ENCODE measurements at regions not wholly inside any gene's neighbourhood (a gene's known extent, or its start where the extent isn't known, plus 50 kb on each side); places are given as distances from the start of the nearest gene placed in this dataset.

- TF ChIP-seq, protein P1, sequence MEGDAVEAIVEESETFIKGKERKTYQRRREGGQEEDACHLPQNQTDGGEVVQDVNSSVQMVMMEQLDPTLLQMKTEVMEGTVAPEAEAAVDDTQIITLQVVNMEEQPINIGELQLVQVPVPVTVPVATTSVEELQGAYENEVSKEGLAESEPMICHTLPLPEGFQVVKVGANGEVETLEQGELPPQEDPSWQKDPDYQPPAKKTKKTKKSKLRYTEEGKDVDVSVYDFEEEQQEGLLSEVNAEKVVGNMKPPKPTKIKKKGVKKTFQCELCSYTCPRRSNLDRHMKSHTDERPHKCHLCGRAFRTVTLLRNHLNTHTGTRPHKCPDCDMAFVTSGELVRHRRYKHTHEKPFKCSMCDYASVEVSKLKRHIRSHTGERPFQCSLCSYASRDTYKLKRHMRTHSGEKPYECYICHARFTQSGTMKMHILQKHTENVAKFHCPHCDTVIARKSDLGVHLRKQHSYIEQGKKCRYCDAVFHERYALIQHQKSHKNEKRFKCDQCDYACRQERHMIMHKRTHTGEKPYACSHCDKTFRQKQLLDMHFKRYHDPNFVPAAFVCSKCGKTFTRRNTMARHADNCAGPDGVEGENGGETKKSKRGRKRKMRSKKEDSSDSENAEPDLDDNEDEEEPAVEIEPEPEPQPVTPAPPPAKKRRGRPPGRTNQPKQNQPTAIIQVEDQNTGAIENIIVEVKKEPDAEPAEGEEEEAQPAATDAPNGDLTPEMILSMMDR (IDR thresholded peaks at IDR 0.05): no peak
- no peak for DNase-seq (ENCODE audit: low spot score)
- no peaks in the 10 kb centered on the region for H3K36me3 Mint-ChIP-seq (ENCODE audit: low read depth)
Observed at GRCh38 chr4:52296341-52296740, 245.2 kb downstream of the SPATA18 start.

DNA sequence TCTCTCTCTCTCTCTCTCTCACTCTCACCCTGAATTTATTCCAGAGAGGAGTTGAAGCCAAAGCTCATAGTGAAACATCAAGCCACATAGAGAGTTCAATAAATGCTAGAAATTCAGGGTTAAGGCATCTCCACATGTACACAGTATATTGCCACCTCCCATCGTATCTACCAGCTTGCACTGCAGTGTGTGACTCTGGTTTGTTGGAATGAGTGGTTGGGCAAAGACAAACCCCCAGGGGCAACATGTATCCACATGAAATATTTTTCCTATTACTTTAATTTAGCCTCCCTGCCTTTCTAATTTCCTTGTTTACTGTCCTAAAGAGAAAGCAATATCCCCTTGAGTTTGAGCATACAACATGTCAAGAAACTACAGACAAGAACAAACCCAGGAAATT, 247.3 kb downstream of the SPATA18 start:
- DNase-seq (ENCODE audit: low spot score): no peak
- Mint-ChIP-seq H3K27ac (ENCODE audit: unreplicated experiment) (no peak overlapping the region), H3K36me3 (ENCODE audit: low read depth) (no peaks in the 10 kb centered on the region), H3K9me3 (ENCODE audit: low read depth) (peaks cover 3% of the 10 kb centered on the region), H3K4me1 (ENCODE audit: low read depth) (no peaks in the 10 kb centered on the region), H3K27me3 (ENCODE audit: low read depth) (no peaks in the 10 kb centered on the region), H3K4me3 (ENCODE audit: unreplicated experiment) (no peak overlapping the region)
- TF ChIP-seq, protein P1 (IDR thresholded peaks at IDR 0.05): no peak

More at GRCh38 chr4:52296341-52296740, 245.2 kb downstream of the SPATA18 start:
- Mint-ChIP-seq H3K4me3 (ENCODE audit: unreplicated experiment) (no peak overlapping the region), H3K27me3 (ENCODE audit: low read depth) (no peaks in the 10 kb centered on the region), H3K4me1 (ENCODE audit: low read depth) (no peaks in the 10 kb centered on the region), H3K9me3 (ENCODE audit: low read depth) (peaks cover 3% of the 10 kb centered on the region), H3K27ac (ENCODE audit: unreplicated experiment) (no peak overlapping the region)

DNA sequence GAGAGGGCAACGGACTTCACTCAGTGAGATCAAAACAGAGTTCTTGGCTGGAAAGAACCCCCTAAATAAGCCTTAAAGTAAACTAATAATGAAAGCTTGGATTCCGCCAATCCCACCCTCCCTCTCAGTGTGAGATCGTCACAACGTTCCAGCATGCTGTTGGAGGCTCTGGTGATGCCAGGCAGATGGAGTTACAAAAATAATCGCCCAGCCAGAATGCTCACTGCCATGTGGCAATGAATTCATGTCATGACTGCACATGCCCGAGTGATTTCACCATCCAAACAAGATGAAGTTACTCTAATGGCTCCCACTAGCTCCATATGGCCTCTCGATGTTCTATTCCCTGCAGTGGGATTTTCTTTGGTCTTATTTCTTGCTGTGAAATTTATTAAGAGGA, 248.0 kb downstream of the SPATA18 start:
- TF ChIP-seq, protein P1 (IDR thresholded peaks at IDR 0.05): no peak
- Mint-ChIP-seq H3K4me3 (ENCODE audit: unreplicated experiment) (no peak overlapping the region), H3K36me3 (ENCODE audit: low read depth) (no peaks in the 10 kb centered on the region), H3K4me1 (ENCODE audit: low read depth) (no peaks in the 10 kb centered on the region), H3K27ac (ENCODE audit: unreplicated experiment) (no peak overlapping the region), H3K9me3 (ENCODE audit: low read depth) (peaks cover 3% of the 10 kb centered on the region), H3K27me3 (ENCODE audit: low read depth) (no peaks in the 10 kb centered on the region)
- no peak for DNase-seq (ENCODE audit: low spot score)

DNA sequence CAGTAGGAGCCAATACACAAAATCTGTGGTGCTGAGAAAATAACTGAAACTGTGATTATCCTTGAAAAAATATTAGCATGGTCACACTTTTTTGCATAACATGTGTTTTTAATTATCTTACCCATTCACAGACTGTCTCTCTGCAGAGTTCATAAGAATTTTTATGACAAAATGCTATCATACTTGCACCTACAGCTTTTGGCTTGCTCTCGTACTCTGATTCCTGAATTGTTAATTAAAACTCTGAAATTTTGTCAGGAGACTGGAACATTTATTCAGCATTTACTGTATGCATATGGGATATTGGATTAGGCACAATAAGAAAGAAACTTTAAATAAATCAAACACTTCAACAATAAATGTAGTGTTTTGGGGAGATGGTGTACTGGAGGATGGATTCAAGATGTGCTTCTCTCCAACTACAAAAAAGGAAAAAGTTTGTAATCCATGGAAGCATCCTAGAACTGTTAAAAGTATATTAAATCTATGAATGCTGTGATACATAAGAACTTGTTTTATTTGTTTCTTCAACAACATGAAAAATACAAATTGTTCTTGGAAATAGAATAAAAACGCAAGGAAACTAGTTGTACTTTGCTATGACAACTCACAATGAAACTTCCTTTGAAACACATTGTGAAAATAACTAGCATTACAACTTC, 260.5 kb downstream of the SPATA18 start:
- Mint-ChIP-seq H3K9me3 (ENCODE audit: low read depth) (peaks cover 16% of the 10 kb centered on the region), H3K36me3 (ENCODE audit: low read depth) (no peaks in the 10 kb centered on the region), H3K4me1 (ENCODE audit: low read depth) (no peaks in the 10 kb centered on the region), H3K27me3 (ENCODE audit: low read depth) (peaks cover 16% of the 10 kb centered on the region), H3K4me3 (ENCODE audit: unreplicated experiment) (no peak overlapping the region), H3K27ac (ENCODE audit: unreplicated experiment) (no peak overlapping the region)
- TF ChIP-seq, protein P1 (IDR thresholded peaks at IDR 0.05): no peak
- no peak for DNase-seq (ENCODE audit: low spot score)

GRCh38 chr4:52312722-52313121, 261.6 kb downstream of the SPATA18 start:
- Mint-ChIP-seq H3K27me3 (ENCODE audit: low read depth) (peaks cover 14% of the 10 kb centered on the region), H3K27ac (ENCODE audit: unreplicated experiment) (no peak overlapping the region), H3K4me1 (ENCODE audit: low read depth) (no peaks in the 10 kb centered on the region), H3K9me3 (ENCODE audit: low read depth) (peaks cover 6% of the 10 kb centered on the region), H3K4me3 (ENCODE audit: unreplicated experiment) (no peak overlapping the region), H3K36me3 (ENCODE audit: low read depth) (no peaks in the 10 kb centered on the region)
- TF ChIP-seq, protein P1 (IDR thresholded peaks at IDR 0.05): no peak
- DNase-seq (ENCODE audit: low spot score): no peak
